ENCODE measurements at regions not wholly inside any gene's neighbourhood (a gene's known extent, or its start where the extent isn't known, plus 50 kb on each side); places are given as distances from the start of the nearest gene placed in this dataset.

DNA sequence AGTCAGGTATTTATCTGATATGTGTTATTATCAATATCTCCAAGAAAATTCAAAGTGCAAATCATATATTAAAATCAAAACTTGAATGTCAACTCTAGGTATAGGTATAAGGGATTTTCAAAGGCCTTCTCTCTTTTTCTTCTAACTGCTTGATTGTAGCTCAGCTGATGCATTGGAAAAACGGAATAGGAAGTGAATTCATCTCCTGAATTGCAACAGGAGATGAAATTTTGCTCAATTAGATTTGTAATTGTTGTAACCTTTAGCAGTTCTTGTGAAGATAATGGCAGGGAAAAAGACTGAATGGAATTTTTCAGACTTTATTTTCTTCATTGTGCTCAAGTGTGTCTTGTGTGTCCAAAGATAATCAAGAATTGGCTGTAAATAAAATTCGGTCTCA lies 190.2 kb upstream of the KCNJ16 start:
- no peak for DNase-seq (ENCODE audit: low read depth in 2 of 2)

DNA sequence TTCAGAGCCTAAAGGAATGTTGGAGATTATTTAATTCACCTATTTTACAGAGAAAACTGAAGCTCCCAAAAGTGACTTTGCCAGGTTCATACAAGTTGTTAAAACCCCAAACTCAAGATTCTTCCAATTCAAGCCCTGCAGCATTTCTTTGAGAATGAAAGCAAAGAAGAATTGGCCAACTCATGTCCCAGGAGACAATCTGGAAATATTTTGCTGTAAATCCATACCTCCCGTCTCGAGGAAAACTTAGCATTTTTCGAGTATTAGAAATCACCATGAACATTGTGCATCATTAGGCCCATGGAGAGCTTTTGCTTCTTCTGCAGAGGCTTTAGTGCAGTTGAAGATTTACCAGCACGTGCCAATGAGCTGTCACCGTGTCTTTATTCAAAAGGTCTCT lies 176.4 kb upstream of the KCNJ16 start:
- no peak for DNase-seq (ENCODE audit: low read depth in 2 of 2)

DNA sequence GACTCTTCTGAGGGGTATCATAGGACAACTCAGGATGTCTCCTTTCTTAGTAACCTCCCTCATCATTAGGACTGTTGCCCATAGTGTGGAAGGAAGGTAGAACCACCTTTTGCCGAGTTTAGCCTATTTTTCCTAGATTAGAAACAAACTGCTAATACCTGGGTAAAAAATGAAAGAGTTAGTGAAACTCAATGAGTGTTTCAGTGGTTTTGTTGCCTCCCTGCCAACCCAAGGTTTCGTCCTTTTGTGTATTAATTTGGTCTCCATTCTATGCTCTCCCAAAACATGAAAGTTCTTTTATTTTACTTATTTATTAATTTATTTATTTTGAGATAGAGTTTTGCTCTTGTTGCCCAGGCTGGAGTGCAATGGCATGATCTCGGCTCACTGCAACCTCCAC lies 174.9 kb upstream of the KCNJ16 start:
- DNase-seq (ENCODE audit: low read depth in 2 of 2) = no peak

DNA sequence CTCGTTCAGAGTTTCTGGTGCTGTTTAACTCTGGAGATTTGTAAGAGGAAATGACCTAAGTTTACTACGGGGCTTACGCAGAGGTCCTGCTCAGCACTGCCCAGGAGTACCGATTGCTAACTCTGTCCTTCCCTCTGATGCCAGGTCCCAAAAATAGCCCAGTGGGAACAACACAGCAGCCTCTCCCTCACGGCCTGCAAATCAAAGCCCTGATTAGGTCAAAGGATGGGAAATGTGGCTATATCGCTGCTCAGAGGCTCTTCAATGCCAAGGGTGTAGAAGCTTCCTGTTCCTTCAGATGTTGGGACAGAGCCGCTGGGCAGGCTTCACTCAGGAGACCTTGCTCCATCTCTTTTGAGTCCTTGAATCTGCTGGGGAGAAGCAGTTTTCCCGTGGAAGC lies 174.2 kb upstream of the KCNJ16 start:
- DNase-seq (ENCODE audit: low read depth in 2 of 2) = no peak

DNA sequence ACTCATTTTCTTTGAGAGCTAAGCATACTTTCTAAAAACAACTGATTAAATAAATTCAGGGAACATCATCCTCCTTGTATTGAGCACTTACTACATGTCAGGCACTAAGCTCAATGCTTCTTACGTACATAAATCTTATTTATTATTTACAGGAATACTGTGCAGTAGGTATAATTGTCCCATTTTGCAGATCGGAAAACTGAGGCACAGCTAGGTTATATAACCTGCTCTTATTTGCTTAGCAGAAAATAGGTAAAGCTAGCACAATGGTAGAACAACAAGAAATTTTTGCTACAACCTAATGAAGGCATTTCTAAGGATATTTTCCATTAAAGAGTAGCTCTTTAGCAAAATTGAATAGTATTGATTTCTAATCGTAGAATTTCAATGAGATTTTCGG lies 168.7 kb upstream of the KCNJ16 start:
- DNase-seq (ENCODE audit: low read depth in 2 of 2) = no peak

DNA sequence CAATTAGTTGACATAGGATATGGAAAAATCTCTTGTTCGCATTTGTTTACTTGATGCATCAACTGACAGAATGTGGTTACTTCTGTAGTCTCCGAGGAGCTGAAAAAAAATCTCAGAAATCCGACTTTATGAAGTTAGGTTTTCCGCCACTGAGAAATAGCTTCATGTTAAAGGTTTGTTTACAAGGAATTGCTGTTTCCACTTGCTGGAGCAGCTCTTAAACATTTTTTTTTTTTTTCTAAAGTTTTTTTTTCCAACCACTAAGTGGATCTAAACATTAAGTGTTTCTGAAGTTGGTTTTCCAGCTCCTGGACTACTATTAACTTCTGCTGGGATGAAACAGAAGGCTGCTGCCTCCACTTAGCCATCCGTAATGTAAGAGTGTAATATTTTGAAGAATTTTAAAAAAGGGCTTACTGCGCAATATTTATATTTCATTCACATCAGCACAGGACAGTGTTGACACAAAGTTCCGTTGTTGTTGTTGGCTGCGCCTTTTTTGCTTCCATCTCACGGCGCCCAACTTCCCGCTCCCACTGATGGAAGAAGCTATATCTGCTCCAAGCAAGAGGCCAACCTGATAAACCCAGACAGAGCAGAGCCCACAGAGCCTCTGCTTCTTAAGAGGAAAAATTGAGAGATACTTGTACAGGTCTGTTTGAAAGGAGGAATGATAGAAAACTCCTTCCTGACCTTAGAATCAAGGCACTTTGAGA lies 167.7 kb upstream of the KCNJ16 start:
- no peak for DNase-seq (ENCODE audit: low read depth in 2 of 2)

DNA sequence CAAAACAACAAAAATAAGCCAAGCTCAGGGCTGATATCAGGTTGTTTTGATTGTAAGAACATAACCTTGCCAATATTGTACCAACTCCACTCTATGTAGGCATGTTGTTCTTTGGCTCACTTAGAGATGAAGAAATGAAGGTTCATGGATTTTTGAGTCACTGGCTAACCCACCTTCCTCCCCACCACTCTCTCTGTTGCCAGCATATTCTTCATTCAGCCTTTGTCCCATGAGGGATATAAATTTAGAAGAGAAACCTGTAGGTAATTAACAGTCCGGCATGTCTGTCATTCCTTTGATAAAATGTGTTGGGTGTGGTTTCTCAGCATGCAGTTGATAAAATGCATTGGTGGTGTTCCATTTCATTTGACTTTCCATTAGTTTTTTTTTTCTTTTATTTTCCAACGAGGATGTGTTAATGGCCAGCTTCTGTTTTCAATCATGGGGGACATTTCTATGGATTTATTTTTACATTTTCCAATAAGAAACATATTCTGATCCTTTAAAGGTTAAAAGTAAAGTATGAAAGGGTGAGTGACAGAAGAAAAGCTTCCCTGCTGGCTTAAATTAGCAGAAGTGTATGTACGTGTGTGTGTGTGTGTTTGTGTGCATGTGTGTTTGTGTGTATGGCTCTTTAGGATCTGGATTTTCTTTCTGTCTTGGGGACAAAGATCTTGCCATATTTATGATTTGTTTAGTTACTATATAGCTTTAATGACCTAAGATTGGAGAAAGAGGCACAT lies 166.2 kb upstream of the KCNJ16 start:
- DNase-seq (ENCODE audit: low read depth in 2 of 2) = no peak

DNA sequence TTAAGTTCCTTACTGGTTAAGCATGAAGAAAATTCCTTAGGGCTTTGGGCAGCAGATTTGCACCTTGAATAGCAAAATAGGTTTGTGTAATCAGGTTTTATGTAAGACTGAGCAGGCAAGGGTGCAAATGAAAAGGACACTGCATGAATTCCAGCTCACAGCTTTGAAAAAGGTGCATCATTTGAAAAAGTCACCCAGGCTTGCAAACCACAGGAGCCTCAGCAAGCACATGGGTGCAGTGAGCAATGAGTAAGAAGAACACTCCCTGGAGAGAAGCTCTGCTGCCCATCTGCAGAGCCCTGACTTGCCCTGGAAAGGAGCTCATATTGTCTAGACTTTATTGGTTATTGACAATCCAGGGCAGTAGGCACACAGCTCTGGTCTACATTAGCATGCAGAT lies 165.6 kb upstream of the KCNJ16 start:
- no peak for DNase-seq (ENCODE audit: low read depth in 2 of 2)

DNA sequence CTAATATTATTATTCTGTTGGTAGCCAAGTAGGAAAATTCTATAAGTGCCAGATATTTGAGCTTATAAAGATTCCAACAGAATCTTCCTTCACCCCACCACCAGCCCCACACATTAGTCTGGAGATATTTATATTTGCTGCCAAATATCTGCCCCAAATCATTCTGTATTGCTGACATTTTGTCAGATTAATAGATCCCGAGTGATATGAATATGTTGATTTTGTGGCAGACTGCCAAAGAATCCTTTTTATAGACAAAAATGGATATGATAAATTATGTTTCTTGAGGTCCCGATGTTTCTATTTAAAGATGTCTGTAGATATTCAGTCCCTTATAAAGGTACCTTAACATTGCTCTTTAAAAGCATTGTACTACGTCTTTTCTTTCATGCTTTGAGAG lies 162.2 kb upstream of the KCNJ16 start:
- no peak for DNase-seq (ENCODE audit: low read depth in 2 of 2)

DNA sequence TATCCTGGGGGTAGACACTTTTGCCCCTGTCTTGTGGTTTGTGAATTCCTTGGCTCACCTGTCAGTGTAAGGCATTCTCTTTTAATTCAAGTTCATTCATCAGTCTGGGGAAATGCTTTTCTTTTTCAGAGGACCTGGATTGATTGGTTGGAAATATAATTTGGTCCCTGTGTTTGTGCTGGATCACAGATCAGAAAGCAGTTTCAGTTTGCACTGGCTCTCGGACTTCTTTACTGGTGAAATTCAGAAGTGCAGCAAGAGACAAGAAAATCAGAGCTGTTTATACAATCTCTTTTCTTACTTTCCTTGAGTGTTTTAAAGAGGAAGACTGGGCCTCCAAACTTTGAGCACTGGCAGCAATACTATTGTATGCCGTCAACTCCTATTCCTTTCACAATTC lies 161.8 kb upstream of the KCNJ16 start:
- no peak for DNase-seq (ENCODE audit: low read depth in 2 of 2)

DNA sequence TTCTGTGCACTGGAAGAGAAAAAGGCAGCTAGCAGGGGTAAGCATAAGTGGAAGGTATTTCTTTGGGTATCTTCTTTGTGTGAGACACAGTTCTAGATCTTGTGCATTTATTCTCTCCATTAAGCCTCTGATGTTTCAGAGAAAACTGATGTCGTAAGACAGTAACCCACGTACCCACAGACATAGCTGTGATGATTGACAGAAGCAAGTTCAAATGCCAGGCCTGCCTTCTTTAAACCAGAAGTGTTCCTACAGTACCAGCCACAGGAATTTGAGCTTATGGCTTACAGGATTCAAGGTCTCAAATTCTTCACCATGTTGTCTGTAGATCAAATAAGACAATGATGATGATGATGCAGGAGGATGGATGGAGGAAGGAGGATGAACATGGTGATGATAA lies 161.4 kb upstream of the KCNJ16 start:
- no peak for DNase-seq (ENCODE audit: low read depth in 2 of 2)

DNA sequence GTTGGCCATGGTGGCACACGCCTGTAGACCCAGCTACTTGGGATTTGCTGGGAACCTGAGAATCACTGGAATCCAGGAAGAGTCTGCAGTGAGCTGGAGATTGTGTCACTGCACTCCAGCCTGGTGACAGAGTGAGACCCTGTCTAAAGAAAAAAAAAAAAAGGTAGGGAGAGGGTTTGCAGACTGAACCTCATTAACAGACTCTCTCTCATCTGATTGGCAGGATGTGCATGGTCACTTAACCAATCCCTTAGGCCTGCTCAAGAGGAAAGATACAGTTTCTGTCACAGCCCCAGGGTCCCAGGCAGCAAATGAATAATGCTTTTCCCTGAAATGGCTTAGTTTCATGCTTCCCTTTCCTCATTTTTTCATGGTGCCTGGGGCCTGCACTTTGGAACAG lies 160.5 kb upstream of the KCNJ16 start:
- DNase-seq (ENCODE audit: low read depth in 2 of 2) = no peak

DNA sequence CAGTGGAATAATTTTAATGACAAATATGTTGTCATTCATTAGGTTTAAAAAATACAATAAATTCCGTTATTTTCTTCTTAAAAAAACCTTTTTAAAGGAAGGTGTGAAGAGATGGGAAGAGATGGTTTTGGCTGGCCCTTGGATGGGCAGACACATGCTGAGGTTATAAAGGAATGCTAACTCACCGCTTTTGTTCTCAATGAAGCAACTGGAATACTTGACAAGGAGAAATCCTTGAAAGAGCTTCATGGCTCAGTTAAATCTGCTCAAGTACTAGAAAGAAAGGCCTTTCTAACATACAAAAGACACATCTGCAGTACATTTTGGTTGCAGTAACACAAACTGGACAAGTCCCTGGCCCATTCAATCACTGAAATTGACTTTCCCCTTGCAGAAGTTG lies 158.3 kb upstream of the KCNJ16 start:
- no peak for DNase-seq (ENCODE audit: low read depth in 2 of 2)

DNA sequence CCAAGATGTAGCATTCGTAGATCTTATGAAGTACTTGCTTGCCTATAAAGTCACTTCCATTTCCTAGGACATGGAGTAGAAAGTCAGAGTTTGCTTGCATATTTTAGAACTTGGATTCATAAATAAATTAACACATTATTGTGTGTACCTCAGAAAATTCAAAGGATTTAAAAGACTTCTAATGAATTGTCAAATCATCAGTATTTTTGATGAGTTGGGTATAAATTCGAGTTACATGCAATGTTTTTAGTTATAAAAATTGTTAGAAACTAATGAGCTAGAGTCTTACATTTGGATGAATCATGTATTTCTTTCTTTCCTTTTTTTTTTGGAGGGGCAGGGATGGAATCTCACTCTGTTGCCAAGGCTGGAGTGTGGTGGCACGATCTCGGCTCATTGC lies 156.9 kb upstream of the KCNJ16 start:
- no peak for DNase-seq (ENCODE audit: low read depth in 2 of 2)

DNA sequence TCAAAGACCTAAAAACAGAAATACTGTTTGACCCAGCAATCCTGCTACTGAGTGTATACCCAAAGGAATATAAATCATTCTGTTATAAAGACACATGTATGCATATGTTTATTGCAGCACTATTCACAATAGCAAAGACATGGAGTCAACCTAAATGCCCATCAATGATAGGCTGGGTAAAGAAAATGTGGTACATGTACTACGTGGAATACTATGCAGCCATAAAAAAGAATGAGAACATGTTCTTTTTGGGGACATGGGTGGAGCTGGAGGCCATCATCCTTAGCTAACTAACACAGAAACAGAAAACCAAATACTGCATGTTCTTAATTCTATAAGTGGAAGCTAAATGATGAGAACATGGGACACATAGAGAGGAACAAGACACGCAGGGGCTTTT lies 155.2 kb upstream of the KCNJ16 start:
- DNase-seq (ENCODE audit: low read depth in 2 of 2) = no peak

DNA sequence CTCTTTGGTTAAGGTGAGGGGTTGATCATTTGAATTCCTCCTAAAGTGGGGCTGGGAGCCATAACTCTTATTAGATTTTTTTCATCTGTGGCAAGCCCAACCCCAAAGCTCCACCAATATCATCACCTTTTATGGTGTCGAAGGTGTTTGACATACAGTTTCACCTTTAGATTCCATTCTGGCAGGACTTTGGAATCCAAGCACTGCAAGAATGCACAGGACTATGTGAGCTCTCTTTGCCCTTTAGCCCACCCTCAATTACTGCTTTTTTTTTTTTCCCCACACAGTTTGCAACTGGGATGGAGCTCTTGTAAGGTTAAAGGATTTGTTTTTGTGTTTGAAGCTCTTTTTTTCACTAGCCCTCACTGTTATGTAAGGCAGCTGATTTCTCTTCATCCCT lies 154.0 kb upstream of the KCNJ16 start:
- no peak for DNase-seq (ENCODE audit: low read depth in 2 of 2)

DNA sequence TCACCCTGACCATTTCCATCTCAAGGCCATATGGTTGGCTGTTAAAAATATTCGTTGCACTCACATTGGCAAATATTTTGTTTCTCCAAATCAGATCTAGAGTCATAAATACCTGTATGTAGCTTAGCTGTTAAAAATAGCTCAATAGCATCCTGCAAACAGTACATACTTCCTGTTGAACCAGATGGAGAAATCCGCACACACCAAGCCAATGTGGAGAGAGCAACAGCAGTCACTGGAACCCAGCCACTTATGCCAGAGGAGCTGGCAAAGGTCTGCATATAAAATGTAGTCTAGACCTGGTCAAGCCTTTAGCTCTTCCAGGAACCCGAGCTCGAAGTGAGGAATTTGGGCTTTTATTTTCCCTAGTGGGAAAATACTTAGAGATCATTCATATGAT lies 146.4 kb upstream of the KCNJ16 start:
- no peak for DNase-seq (ENCODE audit: low read depth in 2 of 2)

DNA sequence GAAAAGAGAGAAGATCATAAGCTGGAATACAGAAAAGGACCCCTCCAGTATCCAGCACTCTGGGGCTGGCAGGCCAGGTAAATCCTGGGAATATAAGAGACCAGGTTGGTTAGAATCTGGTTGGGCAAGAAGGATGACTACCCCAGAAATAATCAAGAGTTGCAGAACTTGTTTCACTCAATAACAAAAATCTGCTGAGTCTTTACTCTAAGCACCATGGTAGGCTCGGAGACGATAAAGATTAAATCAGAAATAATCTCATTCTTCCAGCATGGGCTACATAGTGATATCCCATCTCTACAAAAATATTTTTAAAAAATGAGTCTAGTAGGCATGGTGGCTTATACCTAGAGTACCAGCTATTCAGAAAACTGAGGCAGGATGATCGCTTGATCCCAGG lies 138.0 kb upstream of the KCNJ16 start:
- no peak for DNase-seq (ENCODE audit: low read depth in 2 of 2)

DNA sequence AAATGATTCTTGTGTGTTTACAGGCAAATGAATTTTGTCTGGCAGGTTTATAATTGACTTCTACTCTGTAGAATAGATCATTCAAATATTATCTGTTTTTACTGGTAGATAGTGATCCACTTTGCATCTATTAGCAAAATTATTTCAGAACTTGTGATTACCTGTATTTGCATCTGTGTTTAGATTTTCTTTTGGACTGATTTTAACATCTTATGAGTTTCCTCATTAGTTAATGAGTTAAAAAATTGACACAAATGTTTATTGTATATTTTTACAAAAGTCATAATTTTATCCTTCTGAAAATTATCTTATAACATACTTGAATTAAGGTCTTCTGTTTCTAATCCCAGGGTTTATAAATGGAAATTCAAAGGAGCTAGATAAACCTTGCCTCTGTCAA lies 132.0 kb upstream of the KCNJ16 start:
- no peak for DNase-seq (ENCODE audit: low read depth in 2 of 2)

DNA sequence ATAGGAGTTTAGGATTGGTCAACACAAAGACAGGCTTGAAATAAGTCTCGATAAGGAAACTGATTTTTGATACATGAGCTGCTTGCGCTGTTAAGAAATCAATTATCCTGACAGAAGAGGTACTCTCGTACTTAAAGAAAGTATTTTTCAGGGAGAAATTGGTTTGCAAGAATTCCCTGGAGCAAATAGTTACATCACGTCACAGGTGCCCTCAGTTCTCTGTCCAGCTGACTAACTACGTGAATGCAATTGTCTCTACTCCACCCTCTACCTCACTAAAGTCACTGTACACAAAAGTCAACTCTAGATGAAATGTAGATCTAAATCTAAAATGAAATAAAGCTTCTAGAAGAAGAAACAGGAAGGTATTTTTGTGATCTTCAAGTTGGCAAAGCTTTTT lies 130.6 kb upstream of the KCNJ16 start:
- DNase-seq (ENCODE audit: low read depth in 2 of 2) = no peak

DNA sequence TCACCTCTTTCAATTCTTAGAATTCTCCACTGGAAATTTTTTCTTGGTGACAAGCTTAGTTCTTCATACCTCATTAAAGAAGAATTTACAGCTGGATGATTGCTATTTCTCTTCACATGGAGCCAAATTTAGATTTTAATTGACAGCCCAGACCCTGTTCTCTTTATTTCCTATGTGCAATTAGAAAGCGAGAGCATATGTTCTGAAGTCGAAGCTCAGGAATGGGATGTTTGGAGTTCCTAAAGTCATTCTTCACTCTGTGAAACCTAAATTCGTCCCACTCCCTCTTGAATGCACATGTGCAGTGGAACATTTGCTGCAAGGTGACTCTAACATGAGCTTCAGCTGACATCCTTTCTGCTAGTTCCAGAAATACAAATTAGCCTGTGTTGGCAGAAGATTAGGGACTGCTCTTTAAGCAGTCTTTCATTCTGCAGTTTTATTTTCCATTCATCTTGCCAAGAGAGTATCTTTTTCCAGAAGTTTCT lies 129.3 kb upstream of the KCNJ16 start:
- no peak for DNase-seq (ENCODE audit: low read depth in 2 of 2)

DNA sequence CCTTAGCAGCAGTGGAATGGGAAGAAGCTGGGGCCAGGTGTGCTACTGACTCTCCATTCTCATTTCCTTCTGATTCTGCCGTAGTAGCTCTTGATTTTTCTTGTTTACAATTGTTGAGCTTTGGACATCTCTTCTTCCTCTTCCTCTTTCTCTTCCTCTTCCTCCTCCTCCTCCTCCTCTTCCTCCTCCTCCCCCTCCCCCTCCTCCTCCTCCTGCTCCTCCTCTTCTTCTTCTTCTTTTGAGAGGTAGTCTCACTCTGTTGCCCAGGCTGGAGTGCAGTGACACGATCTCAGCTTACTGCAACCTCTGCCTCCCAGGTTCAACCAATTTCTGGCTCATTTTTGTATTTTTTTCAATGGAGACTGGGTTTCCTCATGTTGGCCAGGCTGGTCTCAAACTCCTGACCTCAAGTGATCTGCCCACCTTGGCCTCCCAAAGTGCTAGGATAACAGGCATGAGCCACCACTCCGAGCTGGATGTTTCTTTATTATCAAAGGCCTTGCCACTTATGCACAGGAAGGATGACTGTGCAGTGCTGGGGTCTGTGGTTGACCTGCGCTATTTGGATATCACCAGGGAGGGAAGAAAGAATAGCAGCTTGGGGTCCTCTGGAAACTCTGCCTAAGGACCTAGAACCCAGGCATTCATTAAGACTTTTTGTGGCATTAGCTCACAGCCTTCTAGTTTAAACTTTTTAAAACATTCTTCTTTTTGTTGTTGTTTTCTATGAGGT lies 127.8 kb upstream of the KCNJ16 start:
- no peak for DNase-seq (ENCODE audit: low read depth in 2 of 2)

DNA sequence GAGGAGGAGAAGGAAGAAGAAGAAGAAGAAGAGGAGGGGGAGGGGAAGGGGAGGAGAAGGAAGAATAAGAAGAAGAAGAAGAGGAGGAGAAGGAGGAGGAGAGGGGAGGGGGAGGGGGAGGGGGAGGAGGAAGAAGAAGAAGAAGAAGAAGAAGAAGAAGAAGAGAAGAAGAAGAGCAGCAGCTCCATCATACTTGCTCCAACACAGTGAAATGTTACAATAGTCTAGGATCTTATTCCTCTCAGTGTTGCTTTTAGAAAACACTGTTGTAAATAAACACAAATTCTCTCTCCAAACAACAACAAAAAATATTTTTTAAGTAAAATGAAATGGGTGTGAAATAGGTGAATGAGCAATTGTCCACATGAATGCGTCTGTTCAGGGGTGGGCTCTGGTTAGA lies 126.6 kb upstream of the KCNJ16 start:
- no peak for DNase-seq (ENCODE audit: low read depth in 2 of 2)
